Activated CD4-positive, alpha-beta memory T cell treated with anti-CD3 and anti-CD28 coated beads, Interleukin-2, amount 10 ng/mL, durations not matched to agents 7 days and 5 days (primary cell): ENCODE measurements at regions not wholly inside any gene's neighbourhood (a gene's known extent, or its start where the extent isn't known, plus 50 kb on each side); places are given as distances from the start of the nearest gene placed in this dataset.

Experiments used
- CTCF ChIA-PET: fragments of 350-600 bp; sonication (Branson Sonifier 250); formaldehyde crosslinking; loops from one replicate; lab custom pipeline; 2021; ENCODE audit warnings: antibody characterized with exemption, inconsistent platforms; lab: Charles Lee
- POLR2A ChIA-PET: fragments of 350-600 bp; sonication (Branson Sonifier 250); formaldehyde crosslinking; loops from one replicate; lab custom pipeline; 2021; ENCODE audit warnings: antibody characterized with exemption; lab: Charles Lee
- DNase-seq: peaks from one replicate; pipeline ENCODE4 v3.0.0-alpha.2; 2020
- H3K27ac Mint-ChIP-seq: one replicate; pipeline ENCODE4 v1.8.0; 2021; ENCODE audit warnings: mild to moderate bottlenecking, mixed read lengths
- H3K27me3 Mint-ChIP-seq: one replicate; pipeline ENCODE4 v1.8.0; 2021; ENCODE audit warnings: mixed read lengths
- H3K36me3 Mint-ChIP-seq: one replicate; pipeline ENCODE4 v1.8.0; 2021; ENCODE audit warnings: low read depth, mixed read lengths
- H3K4me1 Mint-ChIP-seq: one replicate; pipeline ENCODE4 v1.8.0; 2021; ENCODE audit warnings: mixed read lengths
- H3K4me3 Mint-ChIP-seq: one replicate; pipeline ENCODE4 v1.8.0; 2021; ENCODE audit warnings: mild to moderate bottlenecking, mixed read lengths
- H3K9me3 Mint-ChIP-seq: one replicate; pipeline ENCODE4 v1.8.0; 2021; ENCODE audit warnings: mixed read lengths

DNA sequence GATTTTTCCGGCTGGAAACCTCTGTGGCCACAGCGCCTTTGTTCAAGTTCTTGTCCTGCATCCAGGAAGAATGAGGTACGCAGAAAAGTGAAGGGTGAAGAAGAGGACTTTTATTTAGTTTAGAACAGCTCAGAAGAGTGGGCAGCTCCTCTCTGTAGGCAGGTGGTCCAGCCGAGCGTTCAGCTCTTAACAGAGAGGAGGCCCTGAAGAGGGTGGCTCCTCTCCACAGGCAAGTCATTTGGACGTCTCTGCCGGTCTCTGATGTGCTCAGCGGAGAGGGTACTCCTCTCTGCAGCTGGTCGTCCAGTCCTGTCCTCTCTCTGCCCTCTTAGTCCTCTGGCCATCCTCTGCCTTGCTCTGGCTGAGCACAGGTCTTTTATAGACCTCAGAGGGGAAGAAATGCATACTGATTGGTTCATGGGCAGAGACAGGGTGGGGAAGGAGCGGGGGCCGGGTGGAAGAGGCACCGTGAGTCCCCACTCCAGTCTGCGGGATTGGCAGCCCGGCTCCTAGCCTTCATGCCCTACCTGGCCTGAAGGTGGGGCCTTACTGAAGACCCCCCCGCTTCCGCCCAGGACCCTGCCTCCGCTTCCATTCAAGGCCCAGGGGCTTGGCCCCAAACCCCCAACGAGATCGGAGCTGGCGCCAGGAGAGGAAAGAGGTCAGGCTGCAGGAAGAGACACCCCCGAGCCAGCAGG, 70.0 kb upstream of the NKD1 start:
- CTCF ChIA-PET: no interaction called here
- DNase-seq: no peak
- H3K36me3 Mint-ChIP-seq: no peaks in the 10 kb centered on the region
- no peak overlapping the region for H3K4me3 Mint-ChIP-seq
- H3K4me1 Mint-ChIP-seq: peaks cover 11% of the 10 kb centered on the region
- no peaks in the 10 kb centered on the region for H3K9me3 Mint-ChIP-seq
- no peak overlapping the region for H3K27ac Mint-ChIP-seq
- POLR2A ChIA-PET: no interaction called here
- peaks cover 6% of the 10 kb centered on the region for H3K27me3 Mint-ChIP-seq

DNA sequence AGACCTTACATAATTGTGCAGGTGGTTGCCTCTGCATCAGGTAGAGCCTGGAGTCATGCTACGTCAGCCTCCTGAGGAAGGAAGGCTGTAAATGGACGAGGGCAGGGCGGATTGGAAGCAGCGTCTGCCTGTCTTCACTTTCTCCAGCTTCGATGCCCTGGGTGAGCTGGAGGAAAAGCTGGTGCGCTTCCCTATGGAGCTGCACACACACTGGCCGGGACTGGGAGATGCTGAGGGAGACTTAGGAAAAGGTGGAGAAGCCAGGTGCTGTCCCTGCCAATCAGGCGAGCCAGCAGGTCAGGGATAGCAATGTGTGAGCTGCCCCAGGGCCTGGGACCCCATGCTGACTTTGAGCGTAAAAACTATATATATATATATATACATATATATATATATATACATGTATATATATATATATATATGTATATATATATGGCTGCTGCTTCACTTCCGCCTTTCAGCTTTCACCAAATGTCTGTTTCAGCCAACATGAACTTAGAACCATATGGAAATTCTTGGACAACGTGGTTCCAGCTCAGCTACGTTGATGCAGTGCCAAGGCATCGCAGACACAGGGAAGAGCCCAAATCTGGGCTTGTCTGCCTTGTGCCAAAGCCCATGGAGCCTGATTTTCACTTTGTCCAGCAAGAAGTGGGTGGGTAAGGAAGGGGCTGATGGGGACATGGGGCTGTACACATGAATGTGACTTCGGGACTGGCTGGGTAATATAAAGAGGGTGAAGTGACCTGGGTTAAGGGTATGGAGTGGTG, 71.5 kb upstream of the NKD1 start:
- Mint-ChIP-seq H3K27me3 (peaks cover 6% of the 10 kb centered on the region), H3K4me1 (peaks cover 17% of the 10 kb centered on the region), H3K9me3 (no peaks in the 10 kb centered on the region), H3K27ac (no peak overlapping the region), H3K36me3 (no peaks in the 10 kb centered on the region), H3K4me3 (no peak overlapping the region)
- ChIA-PET POLR2A (no interaction called here), CTCF (no interaction called here)
- DNase-seq: no peak

DNA sequence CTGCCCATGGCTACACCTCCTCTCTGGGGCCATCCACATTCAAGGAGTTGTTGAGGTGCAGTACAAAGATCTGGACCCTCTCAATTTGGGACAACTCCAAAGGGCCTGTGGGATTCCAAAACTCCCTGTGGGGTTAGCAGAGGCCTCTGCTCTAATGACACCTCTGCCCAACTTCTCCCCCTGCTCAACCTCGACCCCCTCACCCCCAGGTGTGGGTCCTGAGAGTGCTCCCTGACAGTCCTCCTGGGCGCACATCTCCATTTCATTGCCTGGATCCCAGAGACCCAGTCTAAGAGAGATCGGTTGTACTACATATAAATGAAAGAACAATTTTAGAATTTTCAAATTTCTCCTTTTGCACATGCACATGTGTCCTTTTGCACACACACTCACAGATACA, 73.0 kb upstream of the NKD1 start:
- ChIA-PET CTCF (no interaction called here), POLR2A (no interaction called here)
- peaks cover 11% of the 10 kb centered on the region for H3K27me3 Mint-ChIP-seq
- H3K4me1 Mint-ChIP-seq: peaks cover 17% of the 10 kb centered on the region
- H3K27ac Mint-ChIP-seq: no peak overlapping the region
- no peak for DNase-seq
- H3K36me3 Mint-ChIP-seq: no peaks in the 10 kb centered on the region
- H3K9me3 Mint-ChIP-seq: no peaks in the 10 kb centered on the region
- H3K4me3 Mint-ChIP-seq: no peak overlapping the region

DNA sequence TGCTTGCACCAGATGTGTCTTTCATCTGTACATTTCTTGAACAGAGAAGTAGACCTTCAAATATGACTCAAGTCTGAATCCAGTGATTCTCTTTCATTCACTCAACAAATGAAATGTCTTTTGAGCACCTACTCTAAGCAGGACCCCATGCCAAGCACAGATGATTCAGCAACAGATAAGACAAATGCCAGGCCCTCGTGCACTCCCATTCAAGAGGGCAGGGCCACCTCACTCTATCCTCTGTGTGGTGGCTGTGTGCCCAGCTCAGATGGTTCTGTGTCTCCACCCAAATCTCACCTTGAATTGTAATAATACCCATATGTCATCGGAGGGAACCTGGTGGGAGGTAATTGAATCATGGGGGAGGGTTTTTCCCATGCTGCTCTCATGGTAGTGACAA, 74.1 kb upstream of the NKD1 start:
- CTCF ChIA-PET: no interaction called here
- POLR2A ChIA-PET: no interaction called here

DNA sequence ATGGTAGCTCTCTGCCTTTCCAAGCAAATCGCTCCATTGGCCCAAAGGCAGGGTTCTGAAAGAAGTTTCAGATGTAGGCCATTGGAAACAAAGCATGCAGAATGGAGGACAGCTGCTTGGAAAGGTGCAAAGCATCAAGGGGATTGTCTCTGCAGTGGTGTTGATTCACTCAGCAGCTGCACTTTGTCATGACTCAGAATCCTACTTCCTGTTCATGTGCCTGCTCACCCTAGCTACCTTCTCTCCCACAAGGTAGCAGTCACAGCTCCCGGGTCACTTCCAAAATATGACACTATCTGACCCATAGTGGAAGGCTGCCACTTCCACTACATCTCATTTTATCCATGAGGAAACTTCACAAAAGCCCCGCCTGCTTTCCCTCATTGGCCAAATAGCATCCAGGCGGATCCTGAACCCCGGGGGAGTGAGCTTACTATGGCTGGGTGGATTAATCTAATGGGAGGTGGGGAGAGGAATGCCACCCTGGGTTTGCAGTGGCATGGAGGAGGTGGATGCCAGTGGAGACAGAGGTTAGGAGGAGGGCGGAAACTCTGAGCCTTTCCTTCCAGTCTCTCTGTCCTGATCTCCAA, 74.7 kb upstream of the NKD1 start:
- CTCF ChIA-PET: interaction anchor here (1.4 kb wide), 1 partner anchor 333 kb away, joined by 7 read pairs; no protein-coding TSS in a partner anchor
- no peak overlapping the region for H3K4me3 Mint-ChIP-seq
- H3K4me1 Mint-ChIP-seq: peaks cover 20% of the 10 kb centered on the region
- H3K9me3 Mint-ChIP-seq: no peaks in the 10 kb centered on the region
- H3K36me3 Mint-ChIP-seq: no peaks in the 10 kb centered on the region
- peak; percentile 22 for DNase-seq
- H3K27me3 Mint-ChIP-seq: peaks cover 14% of the 10 kb centered on the region
- POLR2A ChIA-PET: interaction anchor here (0.6 to 1.3 kb wide), 4 partner anchors 8 to 193 kb away, joined by 3 to 4 read pairs (median 3); no protein-coding TSS in a partner anchor
- H3K27ac Mint-ChIP-seq: no peak overlapping the region

More for the DNA sequence above, 74.1 kb upstream of the NKD1 start:
- Mint-ChIP-seq H3K27me3 (peaks cover 7% of the 10 kb centered on the region), H3K9me3 (no peaks in the 10 kb centered on the region), H3K36me3 (no peaks in the 10 kb centered on the region), H3K4me1 (peaks cover 17% of the 10 kb centered on the region), H3K27ac (no peak overlapping the region), H3K4me3 (no peak overlapping the region)
- DNase-seq: no peak

DNA sequence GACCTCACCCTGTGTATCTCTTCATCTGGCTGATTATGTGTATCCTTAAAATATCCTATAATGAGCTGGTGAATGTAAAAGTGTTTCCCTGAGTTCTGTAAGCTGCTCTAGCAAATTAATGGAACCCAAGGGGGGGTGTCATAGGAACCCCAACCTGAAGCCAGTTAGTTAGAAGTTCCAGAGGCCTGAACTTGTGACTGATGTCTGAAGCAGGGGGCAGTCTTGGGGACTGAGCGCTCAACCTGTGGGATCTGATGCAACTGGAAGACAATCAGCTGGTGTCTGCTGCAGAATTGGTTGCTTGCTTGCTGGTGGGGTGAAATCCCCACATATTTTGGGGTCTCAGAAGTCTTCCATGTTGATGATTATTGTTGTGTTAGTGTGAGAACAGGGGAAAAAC, 75.7 kb upstream of the NKD1 start:
- ChIA-PET POLR2A (interaction anchor here (0.7 to 1.3 kb wide), 2 partner anchors 42 to 194 kb away, joined by 3 to 4 read pairs; no protein-coding TSS in a partner anchor), CTCF (interaction anchor here (1.4 kb wide), 1 partner anchor 334 kb away, joined by 7 read pairs; no protein-coding TSS in a partner anchor)
- no peak for DNase-seq
- H3K4me1 Mint-ChIP-seq: peaks cover 21% of the 10 kb centered on the region
- H3K9me3 Mint-ChIP-seq: no peaks in the 10 kb centered on the region
- H3K4me3 Mint-ChIP-seq: no peak overlapping the region
- H3K27me3 Mint-ChIP-seq: peaks cover 19% of the 10 kb centered on the region
- no peak overlapping the region for H3K27ac Mint-ChIP-seq
- H3K36me3 Mint-ChIP-seq: no peaks in the 10 kb centered on the region

DNA sequence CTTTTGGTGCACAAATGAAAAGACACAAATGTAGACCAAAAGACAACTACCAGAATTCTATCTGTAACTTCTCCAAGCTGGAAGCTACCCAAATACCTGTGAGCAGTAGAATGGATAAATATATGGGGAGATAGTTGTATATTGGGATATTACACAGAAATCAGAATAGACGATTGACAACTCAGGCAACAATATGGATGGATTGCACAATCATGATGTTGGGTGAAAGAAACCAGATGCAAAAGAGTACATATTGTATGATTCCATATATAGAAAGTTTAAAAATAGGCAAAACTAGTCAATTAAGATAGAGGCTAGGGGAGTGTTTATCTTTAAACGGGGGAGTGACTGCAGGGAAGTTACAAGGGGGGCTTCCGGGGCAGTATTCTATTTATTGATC, 77.5 kb upstream of the NKD1 start:
- CTCF ChIA-PET: no interaction called here
- DNase-seq: no peak
- Mint-ChIP-seq H3K9me3 (no peaks in the 10 kb centered on the region), H3K36me3 (no peaks in the 10 kb centered on the region), H3K4me3 (no peak overlapping the region), H3K27me3 (peaks cover 32% of the 10 kb centered on the region), H3K4me1 (peaks cover 21% of the 10 kb centered on the region), H3K27ac (no peak overlapping the region)
- POLR2A ChIA-PET: no interaction called here

DNA sequence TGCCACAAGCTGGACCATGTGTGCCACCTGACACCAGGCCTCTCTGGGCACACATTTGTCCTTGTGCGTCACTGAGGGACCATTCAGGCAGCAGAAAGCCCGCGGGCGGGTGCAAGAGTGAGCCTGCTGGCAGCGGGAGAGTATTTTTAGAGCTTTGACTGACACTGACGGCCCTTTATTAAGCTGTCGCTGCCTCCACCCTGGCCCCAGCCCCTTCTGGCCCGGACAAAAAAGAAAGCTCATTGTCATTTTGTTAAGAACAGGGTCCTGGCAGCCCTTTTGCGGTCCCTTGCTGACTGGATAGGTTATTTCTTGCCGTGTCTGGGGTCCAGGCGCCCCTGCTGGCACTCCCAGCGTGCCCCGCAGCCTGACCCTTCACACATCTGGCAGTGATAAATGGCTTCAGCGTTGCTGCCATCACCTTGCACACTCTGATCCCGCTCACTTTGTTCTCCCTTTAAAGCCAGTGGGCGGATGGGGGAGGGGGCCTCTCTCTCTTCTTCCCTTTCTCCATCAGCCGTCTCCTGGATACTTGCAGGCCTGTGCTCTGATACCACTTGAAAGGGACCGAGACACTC, 78.4 kb upstream of the NKD1 start:
- Mint-ChIP-seq H3K9me3 (no peaks in the 10 kb centered on the region), H3K4me3 (no peak overlapping the region), H3K27me3 (peaks cover 33% of the 10 kb centered on the region), H3K36me3 (no peaks in the 10 kb centered on the region), H3K27ac (no peak overlapping the region), H3K4me1 (peaks cover 21% of the 10 kb centered on the region)
- ChIA-PET POLR2A (no interaction called here), CTCF (no interaction called here)
- no peak for DNase-seq

DNA sequence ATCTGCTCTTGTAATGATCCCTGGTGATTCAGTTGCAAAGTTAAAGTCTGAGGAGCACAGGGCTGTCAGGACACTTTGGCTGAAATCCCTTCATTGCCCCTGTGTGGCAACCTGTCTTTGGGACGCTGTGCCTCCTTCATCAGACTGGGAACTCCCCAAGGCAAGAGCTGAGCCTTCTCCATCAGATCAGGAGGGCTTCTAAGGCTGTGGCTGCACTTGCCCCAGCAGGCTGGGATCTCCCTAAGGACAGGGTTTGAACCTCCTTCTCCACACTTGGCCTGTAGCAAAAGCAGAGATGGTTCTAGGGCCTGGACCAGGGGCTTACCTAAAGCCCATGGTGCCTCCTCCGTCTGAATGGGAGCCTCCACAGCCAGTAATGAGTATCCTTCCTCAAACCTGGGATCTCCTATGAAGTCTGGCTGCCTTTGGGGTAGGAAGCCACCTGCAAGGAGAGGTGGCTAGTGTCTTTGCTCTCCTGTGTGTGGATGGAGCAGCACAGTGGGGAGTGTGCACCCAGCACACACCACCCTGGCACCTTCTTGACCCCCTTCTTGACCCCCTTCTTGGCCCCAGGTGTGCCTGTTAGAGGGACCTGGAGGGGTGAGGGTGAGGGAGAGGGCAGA, 79.0 kb upstream of the NKD1 start:
- CTCF ChIA-PET: no interaction called here
- POLR2A ChIA-PET: no interaction called here
- peaks cover 33% of the 10 kb centered on the region for H3K27me3 Mint-ChIP-seq
- H3K9me3 Mint-ChIP-seq: no peaks in the 10 kb centered on the region
- H3K27ac Mint-ChIP-seq: no peak overlapping the region
- no peak overlapping the region for H3K4me3 Mint-ChIP-seq
- peaks cover 20% of the 10 kb centered on the region for H3K4me1 Mint-ChIP-seq
- DNase-seq: no peak
- no peaks in the 10 kb centered on the region for H3K36me3 Mint-ChIP-seq

DNA sequence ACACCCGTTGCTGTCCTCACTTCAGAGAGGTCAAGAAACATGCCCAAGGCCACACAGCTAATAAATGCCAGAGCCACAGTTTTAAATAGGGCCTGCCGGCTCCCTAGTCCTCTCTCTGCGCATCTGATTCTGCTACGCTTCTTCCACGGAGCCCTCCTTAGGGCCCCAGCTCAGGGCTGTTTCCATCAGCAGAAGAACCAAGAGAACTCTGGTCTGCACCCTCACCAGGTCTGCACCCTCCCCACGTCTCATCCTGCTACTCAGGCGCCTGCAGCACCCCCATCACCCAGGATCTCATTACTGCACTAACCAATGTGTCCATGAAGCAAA, 79.5 kb upstream of the NKD1 start:
- ChIA-PET POLR2A (no interaction called here), CTCF (no interaction called here)
- Mint-ChIP-seq H3K27ac (no peak overlapping the region), H3K27me3 (peaks cover 35% of the 10 kb centered on the region), H3K4me1 (peaks cover 15% of the 10 kb centered on the region), H3K36me3 (no peaks in the 10 kb centered on the region), H3K4me3 (peak overlapping the region; percentile 25), H3K9me3 (no peaks in the 10 kb centered on the region)
- no peak for DNase-seq

DNA sequence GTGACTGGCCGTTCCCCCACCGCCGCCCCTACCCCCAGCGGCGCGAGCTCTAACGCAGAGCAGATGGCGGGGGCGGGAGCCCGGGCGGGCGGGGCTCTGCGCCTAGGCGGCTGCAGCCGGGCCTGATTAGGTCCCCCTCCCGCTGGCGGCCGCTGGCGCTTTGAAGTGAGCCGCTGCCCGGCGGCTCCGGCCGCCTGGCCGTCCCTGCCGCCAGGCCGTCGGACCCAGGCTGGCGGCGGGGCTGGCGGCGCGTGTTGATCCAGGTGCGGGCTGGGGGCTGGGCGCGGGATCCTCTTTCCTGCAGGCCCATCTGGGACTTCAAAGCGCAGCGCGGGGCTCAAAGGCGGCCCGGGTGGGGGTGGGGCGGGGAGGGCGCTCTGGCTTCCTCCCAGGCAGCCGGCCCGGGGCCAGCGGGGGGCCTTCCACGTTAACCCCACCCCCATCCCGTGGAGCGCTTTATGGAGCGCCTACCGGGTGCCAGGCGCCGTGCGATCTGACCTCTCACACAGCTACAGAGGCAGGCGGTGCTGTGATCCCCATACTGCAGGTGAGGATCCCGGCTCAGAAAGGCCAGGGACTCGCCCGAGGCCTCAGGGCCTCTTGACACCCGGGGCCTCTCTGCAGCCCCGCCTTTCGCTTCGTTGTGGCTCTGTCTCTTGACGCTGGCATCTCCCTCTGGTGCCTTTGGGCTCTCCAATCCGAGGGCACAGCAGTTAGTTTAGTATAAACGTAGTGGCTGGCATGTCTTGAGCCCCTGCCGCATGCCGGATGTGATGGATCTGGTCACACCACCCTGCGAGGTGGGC, 80.0 kb upstream of the NKD1 start:
- POLR2A ChIA-PET: no interaction called here
- H3K4me1 Mint-ChIP-seq: peaks cover 9% of the 10 kb centered on the region
- no peak for DNase-seq
- H3K27me3 Mint-ChIP-seq: peaks cover 35% of the 10 kb centered on the region
- H3K4me3 Mint-ChIP-seq: peak overlapping the region; percentile 25
- CTCF ChIA-PET: no interaction called here
- no peaks in the 10 kb centered on the region for H3K9me3 Mint-ChIP-seq
- no peaks in the 10 kb centered on the region for H3K36me3 Mint-ChIP-seq
- no peak overlapping the region for H3K27ac Mint-ChIP-seq

DNA sequence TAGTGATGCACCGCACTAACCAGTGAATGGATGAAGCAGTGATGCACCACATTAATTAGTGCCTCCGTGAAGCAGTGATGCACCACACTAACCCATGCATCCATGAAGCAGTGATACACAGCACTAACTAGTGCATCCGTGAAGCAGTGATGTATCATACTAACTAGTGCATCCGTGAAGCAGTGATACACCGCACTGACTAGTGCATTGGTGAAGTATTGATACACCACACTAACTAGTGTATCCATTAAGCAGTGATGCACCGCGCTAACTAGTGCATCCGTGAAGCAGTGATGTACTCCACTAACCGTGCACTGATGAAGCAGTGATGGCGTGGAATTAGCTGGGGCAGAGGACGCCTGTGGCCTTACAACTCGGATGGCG, 80.6 kb upstream of the NKD1 start:
- Mint-ChIP-seq H3K27ac (no peak overlapping the region), H3K27me3 (peaks cover 37% of the 10 kb centered on the region), H3K4me1 (peaks cover 5% of the 10 kb centered on the region), H3K4me3 (no peak overlapping the region), H3K36me3 (no peaks in the 10 kb centered on the region), H3K9me3 (no peaks in the 10 kb centered on the region)
- CTCF ChIA-PET: no interaction called here
- DNase-seq: no peak
- POLR2A ChIA-PET: no interaction called here
